Nucleus accumbens (tissue), 56 donors: ENCODE measurements at regions not wholly inside any gene's neighbourhood (a gene's known extent, or its start where the extent isn't known, plus 50 kb on each side); places are given as distances from the start of the nearest gene placed in this dataset.
"Not testable (repeated sequence)": the region's sequence is repeated elsewhere in the genome, so short reads cannot be mapped to it uniquely, and the experiment has no call there.

ENCODE experiments used
- DNase-seq, 56 donors: peaks; one replicate each; lab custom pipeline; 2025; lab: John Stamatoyannopoulos, UW

- no peak for DNase-seq
Measured at GRCh38 chr20:51934301-51935002, 132.1 kb upstream of the SALL4 start.

GRCh38 chr20:51931371-51931781 lies 129.1 kb upstream of the SALL4 start:
- DNase-seq, result no peak

GRCh38 chr20:51930775-51931174 lies 128.5 kb upstream of the SALL4 start:
- no peak for DNase-seq

GRCh38 chr20:51928931-51929330 lies 126.6 kb upstream of the SALL4 start:
- DNase-seq, result no peak

GRCh38 chr20:51927970-51928369 lies 125.6 kb upstream of the SALL4 start:
- not testable (repeated sequence) for DNase-seq

GRCh38 chr20:51926670-51927305 lies 124.5 kb upstream of the SALL4 start:
- DNase-seq, result no peak

- DNase-seq, result no peak
Measured at GRCh38 chr20:51924509-51924908, 122.2 kb upstream of the SALL4 start.

GRCh38 chr20:51923633-51924032 lies 121.3 kb upstream of the SALL4 start:
- no peak for DNase-seq

- DNase-seq, result not testable (repeated sequence)
Measured at GRCh38 chr20:51922812-51923211, 120.5 kb upstream of the SALL4 start.

GRCh38 chr20:51918561-51918960 lies 116.2 kb upstream of the SALL4 start:
- DNase-seq, result peak in 3 of 56 donors; percentile 1 to 11 (median 3)

- no peak for DNase-seq
Measured at GRCh38 chr20:51917886-51918535, 115.7 kb upstream of the SALL4 start.

GRCh38 chr20:51916244-51916643 lies 113.9 kb upstream of the SALL4 start:
- DNase-seq, result no peak

- no peak for DNase-seq
Measured at GRCh38 chr20:51914758-51915157, 112.4 kb upstream of the SALL4 start.

GRCh38 chr20:51910321-51911050 lies 108.2 kb upstream of the SALL4 start:
- DNase-seq, result no peak

GRCh38 chr20:51906679-51907078 lies 104.4 kb upstream of the SALL4 start:
- DNase-seq, result no peak

- no peak for DNase-seq
Measured at GRCh38 chr20:51906049-51906448, 103.7 kb upstream of the SALL4 start.

GRCh38 chr20:51902933-51903332 lies 100.6 kb upstream of the SALL4 start:
- DNase-seq, result no peak

GRCh38 chr20:51900443-51900842 lies 98.1 kb upstream of the SALL4 start:
- no peak for DNase-seq

GRCh38 chr20:51899674-51900073 lies 97.4 kb upstream of the SALL4 start:
- no peak for DNase-seq

GRCh38 chr20:51898788-51899187 lies 96.5 kb upstream of the SALL4 start:
- no peak for DNase-seq

GRCh38 chr20:51894619-51895018 lies 92.3 kb upstream of the SALL4 start:
- no peak for DNase-seq
